Activated CD4-positive, alpha-beta T cell treated with anti-CD3 and anti-CD28 coated beads, Interleukin-2, amount 50 U/mL, for 24 hours (primary cell): ENCODE measurements at regions not wholly inside any gene's neighbourhood (a gene's known extent, or its start where the extent isn't known, plus 50 kb on each side); places are given as distances from the start of the nearest gene placed in this dataset.
"Not testable (repeated sequence)": the region's sequence is repeated elsewhere in the genome, so short reads cannot be mapped to it uniquely, and the experiment has no call there.

ENCODE experiments used
- DNase-seq, 2 donors: peaks; one replicate each; pipeline ENCODE4 v3.0.0-alpha.2; 2020; ENCODE audit warnings: low read depth in 1 of 2, low spot score in 1 of 2

DNA sequence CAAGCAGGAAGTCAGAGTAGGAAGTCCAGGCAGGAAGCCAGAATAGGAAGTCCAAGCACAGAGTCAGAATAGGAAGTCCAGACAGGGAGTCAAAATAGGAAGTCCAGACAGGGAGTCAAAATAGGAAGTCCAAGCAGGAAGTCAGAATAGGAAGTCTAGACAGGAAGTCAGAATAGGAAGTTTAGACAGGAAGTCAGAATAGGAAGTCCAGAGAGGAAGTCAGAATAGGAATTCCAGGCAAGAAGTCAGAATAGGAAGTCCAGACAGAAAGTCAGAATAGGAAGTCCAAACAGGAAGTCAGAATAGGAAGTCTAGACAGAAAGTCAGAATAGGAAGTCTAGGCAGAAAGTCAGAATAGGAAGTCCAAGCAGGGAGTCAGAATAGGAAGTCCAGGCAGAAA lies 105.3 kb upstream of the C16orf82 start:
- no peak for DNase-seq

DNA sequence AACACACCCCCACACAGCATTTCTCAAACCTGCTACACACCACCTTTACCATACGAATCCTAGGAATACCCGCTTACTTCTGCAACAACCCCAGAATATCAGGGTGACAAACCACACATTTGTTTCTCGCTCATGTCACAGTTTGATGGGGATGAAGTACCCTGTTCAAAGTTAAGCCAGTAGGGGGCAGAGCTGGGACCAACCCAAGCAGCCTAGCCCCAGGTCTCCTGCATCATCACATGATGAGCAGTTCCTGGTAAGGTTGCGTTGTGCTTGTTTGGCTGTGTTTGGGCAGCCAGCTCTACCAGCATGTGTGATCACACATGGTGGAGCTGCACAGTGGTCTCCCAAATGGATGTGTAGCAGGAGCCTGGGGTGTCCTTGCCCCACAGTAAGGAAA lies 103.6 kb upstream of the C16orf82 start:
- no peak for DNase-seq

GRCh38 chr16:26969589-26970231 lies 97.0 kb upstream of the C16orf82 start:
- no peak for DNase-seq

GRCh38 chr16:26970292-26970691 lies 96.4 kb upstream of the C16orf82 start:
- DNase-seq = no peak

- no peak for DNase-seq
Measured at GRCh38 chr16:26976873-26977272, 89.9 kb upstream of the C16orf82 start.

DNA sequence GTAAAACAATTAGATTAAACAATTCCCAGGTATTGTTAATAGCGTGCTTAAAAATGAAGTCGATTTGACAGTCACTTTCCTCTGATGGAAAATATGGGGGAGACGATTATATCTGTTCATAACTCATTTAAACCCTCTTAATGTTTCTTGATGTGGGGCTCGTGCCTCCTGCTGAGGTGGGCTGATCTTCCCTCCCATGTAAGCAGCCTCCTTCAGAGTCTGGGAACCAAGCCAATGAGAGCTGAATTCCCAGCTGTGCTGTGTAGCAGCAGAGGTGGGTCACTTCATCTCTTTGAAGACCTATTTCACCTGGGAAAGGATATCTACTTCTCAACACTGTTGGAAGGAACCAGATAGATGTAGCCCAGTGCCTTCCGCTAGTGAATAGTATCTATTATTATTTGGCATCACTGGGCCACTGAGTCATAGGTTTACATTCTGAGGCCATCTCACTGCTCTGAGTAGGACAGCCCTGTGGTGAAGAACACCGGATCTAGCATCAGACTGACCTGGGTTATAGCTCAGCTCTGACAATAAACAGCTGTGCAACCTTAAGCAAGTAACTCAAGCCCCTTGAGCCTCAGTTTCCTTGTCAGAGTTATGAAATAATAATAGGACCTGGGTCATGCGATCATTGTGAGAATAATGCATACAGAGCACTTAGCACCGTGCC lies 85.3 kb upstream of the C16orf82 start:
- DNase-seq = no peak

GRCh38 chr16:26982422-26982821 lies 84.3 kb upstream of the C16orf82 start:
- no peak for DNase-seq

DNA sequence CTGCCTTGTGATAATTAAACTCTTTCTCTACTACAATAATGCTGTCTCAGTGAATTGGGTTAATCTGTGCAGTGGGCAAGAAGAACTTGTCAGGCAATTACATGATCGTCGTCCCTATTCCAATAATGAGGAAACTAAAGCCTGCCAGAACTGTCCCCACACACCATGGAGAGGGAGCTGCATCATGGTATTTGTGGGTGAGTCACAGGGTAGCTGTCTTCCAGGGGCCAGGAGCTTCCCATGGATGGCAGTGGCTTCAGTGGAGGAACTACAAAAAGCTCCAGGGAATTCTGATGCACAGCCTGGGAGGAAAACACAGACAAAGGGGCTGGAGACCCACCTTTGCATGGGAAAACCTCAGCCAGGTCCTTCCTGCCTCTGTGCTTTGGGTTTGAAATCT lies 83.3 kb upstream of the C16orf82 start:
- DNase-seq = no peak

- DNase-seq = no peak
Measured at GRCh38 chr16:26985100-26986065, 81.3 kb upstream of the C16orf82 start.

DNA sequence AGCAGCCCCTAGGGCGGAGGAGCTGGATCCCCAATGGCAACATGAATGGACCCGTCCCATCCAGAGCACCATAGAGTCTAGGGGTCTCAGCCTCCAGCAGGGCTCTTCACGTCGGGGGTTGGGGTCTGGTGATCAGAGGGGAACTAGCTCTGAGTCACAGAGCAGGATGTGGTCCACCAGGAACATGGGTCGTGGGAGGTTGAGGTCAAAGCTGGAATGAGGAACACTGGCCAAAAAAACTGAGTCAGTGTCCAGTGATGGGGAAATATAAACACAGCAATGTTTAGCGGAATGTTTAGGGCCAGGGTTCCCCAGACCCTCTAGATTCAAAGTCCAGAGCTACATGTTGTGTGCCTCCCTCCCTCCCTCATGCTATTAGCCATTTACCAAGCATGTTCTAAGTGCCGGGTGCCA lies 79.1 kb upstream of the C16orf82 start:
- DNase-seq = no peak

DNA sequence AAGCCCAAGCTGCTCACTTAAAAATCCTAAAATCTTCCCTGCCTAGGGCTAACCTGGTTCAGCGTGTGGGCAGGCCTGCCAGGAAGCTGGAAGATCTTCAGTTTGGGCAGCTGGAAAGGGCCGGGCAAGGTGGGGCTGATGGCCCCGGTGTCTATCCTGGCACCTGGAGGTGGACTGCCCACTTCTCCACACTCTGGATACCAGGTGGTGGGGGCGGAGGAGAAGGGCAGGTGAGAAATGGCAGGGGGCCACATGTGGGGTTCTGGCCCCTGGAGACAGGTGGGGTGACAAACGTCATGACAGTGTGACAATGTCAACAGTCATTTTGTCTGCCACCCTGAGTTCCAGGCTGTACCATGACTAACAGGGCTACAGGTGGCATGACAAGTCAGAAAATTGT lies 78.5 kb upstream of the C16orf82 start:
- DNase-seq = no peak

- DNase-seq = not testable (repeated sequence)
Measured at GRCh38 chr16:26990384-26991120, 76.2 kb upstream of the C16orf82 start.

DNA sequence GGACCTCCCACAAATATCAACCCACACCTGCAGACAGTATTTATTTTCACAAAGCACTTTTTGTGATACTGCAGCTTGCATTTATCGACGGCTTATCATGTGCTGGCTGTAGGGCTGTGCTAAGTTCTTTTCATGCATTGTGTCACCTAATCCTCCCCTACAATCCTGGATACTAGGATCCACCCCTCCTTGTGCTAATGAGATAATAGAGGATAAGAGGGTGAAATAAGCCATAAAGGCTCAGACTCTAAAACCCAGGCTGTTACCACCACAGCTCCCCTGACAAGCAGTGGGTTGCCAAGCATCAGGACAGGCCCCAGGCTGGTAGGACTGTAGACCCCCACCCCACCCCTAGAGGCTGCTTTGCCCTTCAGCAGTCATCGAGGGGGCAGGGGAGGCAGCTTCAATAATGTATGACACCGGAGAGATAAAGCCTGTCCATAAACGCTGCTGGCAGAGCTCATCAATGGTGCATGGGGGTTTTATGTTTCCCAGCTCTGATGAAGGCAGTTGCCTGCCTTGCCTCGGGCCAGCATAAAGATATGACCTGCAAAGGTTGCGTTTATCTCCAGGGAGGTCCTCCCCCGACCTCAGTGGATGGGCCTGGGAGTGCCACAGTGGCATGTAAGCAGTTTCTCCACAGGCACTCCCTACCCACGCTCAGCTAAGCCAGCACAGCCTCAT lies 73.9 kb upstream of the C16orf82 start:
- no peak for DNase-seq

DNA sequence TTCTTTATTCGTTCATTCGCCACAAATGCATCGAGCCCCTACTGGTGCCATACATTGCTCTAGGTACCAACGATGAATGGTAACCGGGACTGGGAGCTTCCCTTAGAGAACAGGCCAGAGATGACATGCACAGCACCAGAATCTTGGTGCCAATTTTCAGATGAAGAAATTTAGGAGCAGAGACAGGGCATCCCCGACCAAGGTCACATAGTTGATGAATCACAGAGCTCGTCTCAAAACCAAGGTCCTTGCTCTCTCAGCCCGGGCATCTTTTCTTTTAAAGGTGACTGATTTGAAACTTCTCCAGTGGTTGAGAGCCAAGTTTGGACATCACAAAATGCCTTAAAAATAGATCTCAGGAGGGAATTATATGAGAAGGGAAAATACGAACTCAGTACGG lies 73.2 kb upstream of the C16orf82 start:
- DNase-seq = no peak

DNA sequence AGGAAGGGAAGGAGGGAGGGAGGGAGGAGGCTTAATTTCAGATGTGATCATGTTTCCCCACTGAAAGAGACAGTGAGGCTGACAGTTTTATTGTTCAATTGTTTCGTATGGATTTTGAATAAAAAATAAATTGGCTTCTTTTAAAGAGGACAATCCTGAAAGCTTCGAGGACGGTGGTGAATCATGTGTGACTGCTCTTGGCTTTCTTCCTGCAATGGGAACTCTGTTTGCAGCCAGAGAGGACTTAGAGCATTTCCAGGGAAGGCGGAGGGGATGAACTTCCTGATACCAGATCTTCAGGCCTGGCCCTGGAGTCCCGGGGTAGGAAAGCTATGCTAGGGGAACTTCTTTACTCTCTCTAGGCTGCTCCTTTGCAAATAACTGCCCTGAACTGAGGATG lies 72.8 kb upstream of the C16orf82 start:
- no peak for DNase-seq

DNA sequence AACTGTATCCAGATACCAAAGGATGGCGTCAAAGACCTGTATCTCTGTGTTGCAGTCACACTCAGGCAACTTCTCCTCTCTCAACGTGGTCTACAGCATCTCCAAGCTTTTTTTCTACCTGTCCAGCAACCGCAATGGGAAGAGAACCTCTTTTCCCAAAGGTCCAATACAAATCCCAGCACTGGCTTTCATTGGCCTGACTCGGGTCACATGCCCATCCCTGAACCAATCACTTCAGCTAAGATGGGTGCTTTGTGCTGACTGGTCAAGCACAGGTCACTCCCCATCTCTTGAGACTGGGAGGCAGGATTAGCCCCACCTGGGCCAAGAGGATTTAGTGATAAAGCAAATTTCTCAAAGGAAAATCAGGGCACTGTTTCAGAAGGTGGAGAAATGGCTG lies 71.2 kb upstream of the C16orf82 start:
- DNase-seq = no peak

DNA sequence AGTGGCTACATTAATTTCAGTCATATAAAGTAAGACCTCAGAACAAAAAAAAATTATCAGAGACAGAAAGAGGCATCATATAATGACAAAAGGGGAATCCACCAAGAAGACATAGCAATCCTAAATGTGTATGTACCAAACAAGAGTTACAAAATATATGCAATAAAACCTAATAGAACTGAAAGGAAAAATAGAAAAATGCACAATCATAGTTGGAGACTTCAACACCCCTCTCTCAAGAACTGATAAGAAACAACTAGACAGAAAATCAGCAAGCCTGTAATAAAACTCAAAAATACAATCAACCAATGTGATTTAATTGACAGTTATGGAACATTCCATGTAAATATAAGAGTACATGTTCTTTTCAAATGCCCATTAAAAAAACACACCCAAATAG lies 61.3 kb upstream of the C16orf82 start:
- DNase-seq = no peak
